ENCODE measurements at regions not wholly inside any gene's neighbourhood (a gene's known extent, or its start where the extent isn't known, plus 50 kb on each side); places are given as distances from the start of the nearest gene placed in this dataset.

GRCh38 chr11:109765709-109766311 is 327.4 kb upstream of the ZC3H12C start:
- Histone ChIP-seq H3K36me3 (replicated peaks in 1 of 2; ENCODE audit: control insufficient read depth in 1 of 2, insufficient read depth in 2 of 2, low read length in 1 of 2) (no peaks in the 10 kb centered on the region), H3K9me2 (no peaks in the 10 kb centered on the region), H3K4me2 (no peak overlapping the region), H3K9me3 (no peaks in the 10 kb centered on the region), H4K20me1 (ENCODE audit: insufficient read depth) (no peaks in the 10 kb centered on the region), H2AFZ (ENCODE audit: low read depth) (no peak overlapping the region), H3K4me1 (ENCODE audit: control insufficient read depth in 1 of 2, insufficient read depth in 2 of 2, low read depth in 1 of 2, low read length in 1 of 2) (peaks cover 0 to 11% of the 10 kb centered on the region in 2 experiments; a peak in 2 of 4 replicates), H3F3A (replicated peaks; ENCODE audit: insufficient read depth) (no peaks in the 10 kb centered on the region), H3K79me2 (ENCODE audit: insufficient read depth) (no peaks in the 10 kb centered on the region), H3K9ac (no peak overlapping the region), H3K4me3 (ENCODE audit: low read depth in 2 of 2, low read length in 1 of 2) (no peak overlapping the region), H3K27ac (ENCODE audit: low read depth in 2 of 2, low read length in 1 of 2) (no peak overlapping the region), H3K27me3 (ENCODE audit: insufficient read depth) (no peaks in the 10 kb centered on the region; the same call in 1 of the 2 replicates)
- ChIA-PET POLR2A (no interaction called here), CTCF (no interaction called here)
- no peak for DNase-seq
- TF ChIP-seq RCOR1 (IDR thresholded peaks at IDR 0.05; ENCODE audit: low read length), result no peak
- TF ChIP-seq CTCF (IDR thresholded peaks at IDR 0.05), result no peak
- TF ChIP-seq YY1 (IDR thresholded peaks at IDR 0.05; ENCODE audit: low read depth), result no peak
- TF ChIP-seq TEAD4 (IDR thresholded peaks at IDR 0.05; ENCODE audit: borderline replicate concordance, insufficient read depth), result no peak
- no peak for TF ChIP-seq RXRA (IDR thresholded peaks at IDR 0.05; ENCODE audit: borderline replicate concordance, low read depth)
- TF ChIP-seq ZBTB33 (IDR thresholded peaks at IDR 0.05; ENCODE audit: borderline replicate concordance, low read depth), result no peak
- no peak for TF ChIP-seq GABPA (IDR thresholded peaks at IDR 0.05; ENCODE audit: low read depth)
- no peak for TF ChIP-seq CHD2 (IDR thresholded peaks at IDR 0.05; ENCODE audit: low read length, partially characterized antibody)
- no peak for TF ChIP-seq MAX (IDR thresholded peaks at IDR 0.05; ENCODE audit: low read depth)
- no peak for TF ChIP-seq TCF12 (IDR thresholded peaks at IDR 0.05)
- no peak for TF ChIP-seq EZH2phosphoT487 (IDR thresholded peaks at IDR 0.05; ENCODE audit: borderline replicate concordance, low read depth)
- TF ChIP-seq TAF1 (IDR thresholded peaks at IDR 0.05; ENCODE audit: borderline replicate concordance, low read depth, low read length), result no peak
- no peak for TF ChIP-seq USF2 (IDR thresholded peaks at IDR 0.05; ENCODE audit: borderline replicate concordance, low read depth, low read length)
- no peak for TF ChIP-seq FOXM1 (IDR thresholded peaks at IDR 0.05; ENCODE audit: low read depth)
- 60% methylated on average over 5 of the region's 5 CpGs for WGBS (ENCODE audit: low lambda C conversion rate)

All from SK-N-SH (cell line).